Neural progenitor cell (in vitro differentiated cells): ENCODE measurements at regions not wholly inside any gene's neighbourhood (a gene's known extent, or its start where the extent isn't known, plus 50 kb on each side); places are given as distances from the start of the nearest gene placed in this dataset.
A peak's percentile ranks its signal among the peaks of the same experiment; 100 is the strongest.
"Not testable (repeated sequence)": the region's sequence is repeated elsewhere in the genome, so short reads cannot be mapped to it uniquely, and the experiment has no call there.

Source experiments
- DNase-seq: peaks from one replicate; pipeline ENCODE4 v3.0.0-alpha.2; 2016; ENCODE audit warnings: low spot score
- H2AFZ ChIP-seq: fragments of 200-600 bp; sonication (generic); replicated peaks from 2 replicates; pipeline ENCODE4 v1.6.1; 2016; ENCODE audit warnings: antibody characterized with exemption
- H3F3A ChIP-seq: fragments of 200-600 bp; sonication (generic); 2 replicates; pipeline ENCODE4 v1.6.1; 2016; ENCODE audit warnings: antibody characterized with exemption, low read depth
- H3K27ac ChIP-seq: fragments of 200-600 bp; sonication (generic); 2 replicates; pipeline ENCODE4 v1.5.1; 2016; ENCODE audit warnings: mild to moderate bottlenecking
- H3K27me3 ChIP-seq: fragments of 200-600 bp; sonication (generic); 2 replicates; pipeline ENCODE4 v1.6.1; 2016; ENCODE audit warnings: mild to moderate bottlenecking, moderate library complexity
- H3K36me3 ChIP-seq: fragments of 200-600 bp; sonication (generic); 2 replicates; pipeline ENCODE4 v1.5.1; 2016
- H3K4me1 ChIP-seq: fragments of 200-600 bp; sonication (generic); 2 replicates; pipeline ENCODE4 v1.6.1; 2016; ENCODE audit warnings: mixed run types
- H3K4me2 ChIP-seq: fragments of 200-600 bp; sonication (generic); 2 replicates; pipeline ENCODE4 v1.6.1; 2016
- H3K4me3 ChIP-seq: fragments of 200-600 bp; sonication (generic); 2 replicates; pipeline ENCODE4 v1.5.1; 2016
- H3K79me2 ChIP-seq: fragments of 200-600 bp; sonication (generic); 2 replicates; pipeline ENCODE4 v1.6.1; 2016; ENCODE audit warnings: low read depth
- H3K9ac ChIP-seq: fragments of 200-600 bp; sonication (generic); 2 replicates; pipeline ENCODE4 v1.6.1; 2016
- H3K9me3 ChIP-seq: fragments of 200-600 bp; sonication (generic); 2 replicates; pipeline ENCODE4 v1.5.1; 2016; ENCODE audit warnings: low read depth
- H4K20me1 ChIP-seq: fragments of 200-600 bp; sonication (generic); 2 replicates; pipeline ENCODE4 v1.6.1; 2016; ENCODE audit warnings: low read depth
- H3K27ac Mint-ChIP-seq: 3 replicates; pipeline ENCODE4 v1.8.0; 2021; ENCODE audit warnings: mixed read lengths
- H3K27me3 Mint-ChIP-seq: 2 replicates; pipeline ENCODE4 v1.8.0; 2022; ENCODE audit warnings: low read depth, mild to moderate bottlenecking, inconsistent platforms, moderate library complexity, mixed read lengths; ENCODE audit not compliant: insufficient read depth
- H3K36me3 Mint-ChIP-seq: 3 replicates; pipeline ENCODE4 v1.8.0; 2021; ENCODE audit warnings: mixed read lengths
- H3K4me1 Mint-ChIP-seq: 3 replicates; pipeline ENCODE4 v1.8.0; 2021; ENCODE audit warnings: mixed read lengths
- H3K4me3 Mint-ChIP-seq: 3 replicates; pipeline ENCODE4 v1.8.0; 2021; ENCODE audit warnings: mild to moderate bottlenecking, moderate library complexity, mixed read lengths
- H3K9me3 Mint-ChIP-seq: 3 replicates; pipeline ENCODE4 v1.8.0; 2020; ENCODE audit warnings: mixed read lengths
- EZH2 ChIP-seq: fragments of 200-600 bp; sonication (generic); IDR thresholded peaks from 2 replicates; pipeline ENCODE4 v1.6.1; 2017; ENCODE audit warnings: antibody characterized with exemption, mild to moderate bottlenecking, moderate library complexity
- EZH2phosphoT487 ChIP-seq: fragments of 200-600 bp; sonication (generic); IDR thresholded peaks from 2 replicates; pipeline ENCODE4 v1.6.1; 2017; ENCODE audit warnings: antibody characterized with exemption
- TF ChIP-seq, protein P1 (sequence below): fragments of 200-600 bp; sonication (generic); IDR thresholded peaks from 2 replicates; pipeline ENCODE4 v1.5.1; 2017; ENCODE audit warnings: antibody characterized with exemption, mild to moderate bottlenecking

DNA sequence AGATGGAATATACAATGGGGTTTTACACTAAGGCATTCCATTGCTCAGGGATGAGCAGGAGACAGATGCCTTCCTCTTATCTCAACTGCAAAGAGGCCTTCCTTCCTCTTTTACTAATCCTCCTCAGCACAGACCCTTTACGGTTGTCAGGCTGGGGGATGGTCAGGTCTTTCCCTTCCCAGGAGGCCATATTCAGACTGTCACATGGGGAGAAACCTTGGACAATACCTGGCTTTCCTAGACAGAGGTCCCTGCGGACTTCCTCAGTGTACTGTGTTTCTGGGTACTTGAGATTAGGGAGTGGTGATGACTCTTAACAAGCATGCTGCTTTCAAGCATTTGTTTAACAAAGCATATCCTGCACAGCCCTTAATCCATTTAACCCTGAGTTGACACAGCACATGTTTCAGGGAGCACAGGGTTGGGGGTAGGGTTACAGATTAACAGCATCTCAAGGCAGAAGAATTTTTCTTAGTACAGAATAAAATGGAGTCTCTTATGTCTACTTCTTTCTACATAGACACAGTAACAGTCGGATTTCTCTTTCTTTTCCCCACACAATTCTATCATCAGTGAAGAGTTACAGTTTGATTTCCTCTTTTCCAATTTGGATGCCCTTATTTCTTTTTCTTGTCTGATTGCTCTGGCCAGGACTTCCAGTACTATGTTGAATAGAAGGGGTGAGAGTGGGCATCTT lies 737.1 kb downstream of the TRHDE start:
- not testable (repeated sequence) for H3K27me3 Mint-ChIP-seq, H3F3A ChIP-seq, H3K4me2 ChIP-seq, H3K4me3 Mint-ChIP-seq, H3K36me3 Mint-ChIP-seq, H3K4me1 ChIP-seq, H3K79me2 ChIP-seq, H4K20me1 ChIP-seq, H2AFZ ChIP-seq, H3K9ac ChIP-seq, H3K4me3 ChIP-seq, H3K36me3 ChIP-seq, H3K27ac Mint-ChIP-seq, H3K4me1 Mint-ChIP-seq, H3K27ac ChIP-seq, H3K27me3 ChIP-seq, H3K9me3 ChIP-seq
- DNase-seq, result peak; percentile 15
- peaks cover 39% of the 10 kb centered on the region for H3K9me3 Mint-ChIP-seq

DNA sequence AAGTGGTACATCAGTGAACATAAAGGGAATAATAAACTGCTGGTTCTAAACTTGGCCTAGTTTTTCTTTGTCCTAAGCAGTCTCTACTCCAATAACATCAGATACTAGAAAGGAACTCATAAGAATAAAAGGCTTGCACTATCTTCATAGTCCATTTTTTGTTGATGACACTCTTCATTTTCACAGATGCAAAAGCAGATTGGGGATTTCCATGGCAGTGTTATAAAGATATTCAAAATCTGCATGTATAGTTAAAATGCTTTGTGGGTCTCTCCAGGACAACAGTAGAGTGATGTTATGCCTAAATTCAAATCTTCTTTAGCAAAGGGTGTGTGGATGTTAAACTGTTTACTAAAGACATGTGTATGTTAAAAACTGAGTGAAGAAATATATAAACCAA lies 745.8 kb downstream of the TRHDE start:
- Histone ChIP-seq H3K27me3 (no peaks in the 10 kb centered on the region), H3K9me3 (no peaks in the 10 kb centered on the region), H3K4me2 (no peak overlapping the region), H2AFZ (no peak overlapping the region), H3F3A (no peaks in the 10 kb centered on the region), H3K9ac (no peak overlapping the region), H3K36me3 (no peaks in the 10 kb centered on the region), H3K4me3 (no peak overlapping the region), H3K27ac (no peak overlapping the region), H4K20me1 (no peaks in the 10 kb centered on the region), H3K79me2 (no peaks in the 10 kb centered on the region), H3K4me1 (no peaks in the 10 kb centered on the region)
- Mint-ChIP-seq H3K36me3 (no peaks in the 10 kb centered on the region), H3K9me3 (peaks cover 3% of the 10 kb centered on the region), H3K27me3 (no peaks in the 10 kb centered on the region), H3K4me3 (no peak overlapping the region), H3K27ac (no peak overlapping the region), H3K4me1 (peaks cover 7% of the 10 kb centered on the region)
- no peak for DNase-seq
- no peak for TF ChIP-seq EZH2
- TF ChIP-seq, protein P1, sequence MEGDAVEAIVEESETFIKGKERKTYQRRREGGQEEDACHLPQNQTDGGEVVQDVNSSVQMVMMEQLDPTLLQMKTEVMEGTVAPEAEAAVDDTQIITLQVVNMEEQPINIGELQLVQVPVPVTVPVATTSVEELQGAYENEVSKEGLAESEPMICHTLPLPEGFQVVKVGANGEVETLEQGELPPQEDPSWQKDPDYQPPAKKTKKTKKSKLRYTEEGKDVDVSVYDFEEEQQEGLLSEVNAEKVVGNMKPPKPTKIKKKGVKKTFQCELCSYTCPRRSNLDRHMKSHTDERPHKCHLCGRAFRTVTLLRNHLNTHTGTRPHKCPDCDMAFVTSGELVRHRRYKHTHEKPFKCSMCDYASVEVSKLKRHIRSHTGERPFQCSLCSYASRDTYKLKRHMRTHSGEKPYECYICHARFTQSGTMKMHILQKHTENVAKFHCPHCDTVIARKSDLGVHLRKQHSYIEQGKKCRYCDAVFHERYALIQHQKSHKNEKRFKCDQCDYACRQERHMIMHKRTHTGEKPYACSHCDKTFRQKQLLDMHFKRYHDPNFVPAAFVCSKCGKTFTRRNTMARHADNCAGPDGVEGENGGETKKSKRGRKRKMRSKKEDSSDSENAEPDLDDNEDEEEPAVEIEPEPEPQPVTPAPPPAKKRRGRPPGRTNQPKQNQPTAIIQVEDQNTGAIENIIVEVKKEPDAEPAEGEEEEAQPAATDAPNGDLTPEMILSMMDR, result no peak

DNA sequence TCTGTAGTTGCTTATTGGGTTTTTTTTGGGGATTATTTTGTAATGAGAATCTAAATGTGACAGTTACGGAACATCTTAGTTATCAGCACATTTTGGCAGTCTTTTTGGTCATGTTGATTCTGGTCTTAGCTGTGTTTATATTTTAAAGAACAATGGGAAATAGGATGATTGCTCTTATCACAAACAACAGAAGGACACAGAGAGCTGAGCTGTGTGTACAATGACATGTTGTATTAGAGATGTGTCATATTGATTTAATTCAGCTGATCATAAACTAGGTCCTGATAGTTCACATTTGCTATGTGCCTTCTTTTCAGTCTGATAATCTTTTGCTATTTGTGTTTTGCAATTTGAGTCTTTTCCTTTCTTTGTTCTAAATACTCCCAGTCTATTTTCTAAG lies 781.7 kb downstream of the TRHDE start:
- Histone ChIP-seq H3K4me1 (no peaks in the 10 kb centered on the region), H3K36me3 (no peaks in the 10 kb centered on the region), H4K20me1 (no peaks in the 10 kb centered on the region), H3K27ac (no peak overlapping the region), H3K27me3 (no peaks in the 10 kb centered on the region), H3F3A (no peaks in the 10 kb centered on the region), H3K79me2 (no peaks in the 10 kb centered on the region), H3K9me3 (no peaks in the 10 kb centered on the region), H3K4me2 (no peak overlapping the region), H3K9ac (no peak overlapping the region), H3K4me3 (no peak overlapping the region), H2AFZ (no peak overlapping the region)
- Mint-ChIP-seq H3K36me3 (no peaks in the 10 kb centered on the region), H3K27ac (no peak overlapping the region), H3K27me3 (peaks cover 3% of the 10 kb centered on the region), H3K4me1 (no peaks in the 10 kb centered on the region), H3K4me3 (no peak overlapping the region), H3K9me3 (peaks cover 2% of the 10 kb centered on the region)
- DNase-seq, result no peak
- no peak for TF ChIP-seq EZH2phosphoT487
- TF ChIP-seq, protein P1, result no peak
- no peak for TF ChIP-seq EZH2

DNA sequence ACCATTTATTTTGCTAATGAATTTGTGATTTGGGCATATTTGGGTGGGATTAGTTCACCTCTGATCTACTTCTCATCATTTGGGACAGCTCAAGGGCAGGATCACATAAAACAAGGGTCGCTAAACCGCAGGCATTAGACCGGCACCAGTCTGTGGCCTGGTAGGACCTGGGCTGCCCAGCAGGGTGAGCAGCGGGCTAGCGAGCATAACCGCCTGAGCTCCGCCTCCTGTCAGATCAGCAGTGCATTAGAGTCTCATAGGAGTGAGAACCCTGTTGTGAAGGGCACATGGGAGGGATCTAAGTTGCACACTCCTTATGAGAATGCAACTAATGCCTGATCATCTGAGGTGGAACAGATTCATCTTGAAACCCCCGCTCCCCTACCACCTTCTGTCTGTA lies 785.3 kb downstream of the TRHDE start:
- Histone ChIP-seq H3K27ac (no peak overlapping the region), H3K9me3 (no peaks in the 10 kb centered on the region), H3K9ac (no peak overlapping the region), H3K4me1 (no peaks in the 10 kb centered on the region), H3F3A (no peaks in the 10 kb centered on the region), H3K4me3 (no peak overlapping the region), H3K4me2 (no peak overlapping the region), H3K36me3 (no peaks in the 10 kb centered on the region), H3K79me2 (no peaks in the 10 kb centered on the region), H3K27me3 (no peaks in the 10 kb centered on the region), H4K20me1 (no peaks in the 10 kb centered on the region), H2AFZ (no peak overlapping the region)
- TF ChIP-seq EZH2phosphoT487 (no peak), EZH2 (no peak)
- TF ChIP-seq, protein P1, result no peak
- Mint-ChIP-seq H3K27ac (no peak overlapping the region), H3K9me3 (peaks cover 4% of the 10 kb centered on the region), H3K4me1 (no peaks in the 10 kb centered on the region), H3K4me3 (no peak overlapping the region), H3K27me3 (peaks cover 3% of the 10 kb centered on the region), H3K36me3 (no peaks in the 10 kb centered on the region)
- no peak for DNase-seq
